HG03039 (cell line): ENCODE measurements at regions not wholly inside any gene's neighbourhood (a gene's known extent, or its start where the extent isn't known, plus 50 kb on each side); places are given as distances from the start of the nearest gene placed in this dataset.
"Not testable (repeated sequence)": the region's sequence is repeated elsewhere in the genome, so short reads cannot be mapped to it uniquely, and the experiment has no call there.

Experiments used
- ATAC-seq: cut with Tn5 transposase; IDR thresholded peaks from one replicate; pipeline ENCODE4 v1.9.1; 2021; ENCODE audit warnings: mild to moderate bottlenecking, moderate library complexity; ENCODE audit not compliant: unreplicated experiment

GRCh38 chr14:82766123-82766522 is 1232.5 kb upstream of the SEL1L start:
- ATAC-seq, result no peak

GRCh38 chr14:82766996-82767395 is 1233.3 kb upstream of the SEL1L start:
- no peak for ATAC-seq

DNA sequence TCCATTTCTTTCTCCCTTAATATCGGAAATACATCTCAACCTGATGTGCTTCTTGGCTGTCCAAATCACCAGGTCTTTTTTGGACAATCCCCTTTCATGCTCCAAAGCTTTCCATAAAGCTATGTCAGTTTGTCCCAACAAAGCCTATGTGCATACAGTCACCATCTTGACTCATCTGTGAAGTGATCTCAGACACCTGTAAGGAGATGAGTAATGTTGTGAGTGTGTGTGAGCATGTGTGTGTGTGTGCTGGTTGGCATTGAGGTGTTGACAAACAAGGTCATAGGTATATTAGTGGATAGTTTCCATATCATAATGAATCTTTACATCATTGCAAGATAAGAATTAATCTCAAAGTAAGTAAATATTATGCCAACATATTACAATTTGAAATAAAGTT is 1243.3 kb upstream of the SEL1L start:
- ATAC-seq, result no peak

DNA sequence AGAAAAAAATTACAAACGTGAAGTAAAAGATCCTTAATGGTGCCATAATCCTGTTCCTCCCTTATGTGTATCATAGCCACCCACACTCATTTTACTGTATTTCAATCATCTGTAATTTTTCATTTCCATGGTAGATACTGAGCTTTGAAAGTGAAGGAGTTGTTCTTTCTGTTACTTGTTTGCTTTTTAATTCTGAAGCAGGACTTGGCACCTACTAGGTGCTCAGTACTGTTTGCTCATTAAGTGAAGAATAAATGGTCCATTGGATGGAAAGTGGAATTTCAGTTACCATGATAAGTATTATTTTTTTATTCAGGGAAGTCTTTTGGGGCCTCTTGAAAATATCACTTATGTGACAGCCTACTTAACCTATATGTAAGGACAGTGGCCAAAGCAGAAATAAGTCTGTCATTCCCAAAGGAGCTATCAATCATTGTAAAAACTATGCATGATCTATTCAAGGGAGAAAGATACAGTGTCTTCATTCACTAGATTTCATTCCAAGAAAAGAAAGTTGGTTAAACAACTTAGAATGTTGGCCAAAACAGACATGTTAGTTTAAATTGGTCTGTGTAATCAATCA is 1244.4 kb upstream of the SEL1L start:
- ATAC-seq, result no peak

- ATAC-seq, result no peak
Observed at GRCh38 chr14:82778601-82779000, 1244.9 kb upstream of the SEL1L start.

GRCh38 chr14:82779301-82779700 is 1245.6 kb upstream of the SEL1L start:
- no peak for ATAC-seq

- ATAC-seq, result no peak
Observed at GRCh38 chr14:82785756-82786482, 1252.3 kb upstream of the SEL1L start.

DNA sequence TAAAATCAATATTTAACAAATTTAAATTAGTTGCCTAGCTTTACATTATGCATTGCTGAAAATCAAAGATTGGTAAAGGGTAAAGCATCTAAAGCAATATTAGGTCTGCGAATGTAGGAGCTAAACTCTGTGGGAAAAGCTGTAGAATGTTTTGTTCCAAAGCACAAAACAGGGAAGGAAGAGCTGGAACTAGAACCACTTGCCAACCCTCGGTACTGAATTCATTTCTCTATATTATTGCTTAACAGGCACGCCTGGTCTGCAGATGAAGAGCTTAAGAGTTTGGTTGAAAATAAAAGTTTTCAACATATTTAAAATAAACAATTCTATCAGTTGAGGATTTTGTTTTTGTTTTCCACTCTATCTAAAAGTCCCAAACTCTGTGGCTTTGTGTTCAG is 1252.8 kb upstream of the SEL1L start:
- no peak for ATAC-seq

GRCh38 chr14:82796086-82796485 is 1262.4 kb upstream of the SEL1L start:
- no peak for ATAC-seq

- ATAC-seq, result no peak
Observed at GRCh38 chr14:82798276-82798675, 1264.6 kb upstream of the SEL1L start.

- ATAC-seq, result no peak
Observed at GRCh38 chr14:82805892-82806825, 1272.5 kb upstream of the SEL1L start.

- ATAC-seq, result no peak
Observed at GRCh38 chr14:82811246-82811645, 1277.6 kb upstream of the SEL1L start.

DNA sequence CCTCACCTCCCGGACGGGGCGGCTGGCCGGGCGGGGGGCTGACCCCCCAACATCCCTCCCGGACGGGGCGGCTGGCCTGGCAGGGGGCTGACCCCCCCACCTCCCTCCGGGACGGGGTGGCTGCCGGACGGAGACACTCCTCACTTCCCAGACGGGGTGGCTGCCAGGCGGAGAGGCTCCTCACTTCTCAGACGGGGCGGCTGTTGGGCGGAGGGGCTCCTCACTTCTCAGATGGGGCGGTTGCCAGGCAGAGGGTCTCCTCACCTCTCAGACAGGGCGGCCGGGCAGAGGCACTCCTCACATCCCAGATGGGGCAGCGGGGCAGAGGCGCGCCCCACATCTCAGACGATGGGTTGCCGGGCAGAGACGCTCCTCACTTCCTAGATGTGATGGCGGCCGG is 1280.7 kb upstream of the SEL1L start:
- ATAC-seq, result not testable (repeated sequence)

DNA sequence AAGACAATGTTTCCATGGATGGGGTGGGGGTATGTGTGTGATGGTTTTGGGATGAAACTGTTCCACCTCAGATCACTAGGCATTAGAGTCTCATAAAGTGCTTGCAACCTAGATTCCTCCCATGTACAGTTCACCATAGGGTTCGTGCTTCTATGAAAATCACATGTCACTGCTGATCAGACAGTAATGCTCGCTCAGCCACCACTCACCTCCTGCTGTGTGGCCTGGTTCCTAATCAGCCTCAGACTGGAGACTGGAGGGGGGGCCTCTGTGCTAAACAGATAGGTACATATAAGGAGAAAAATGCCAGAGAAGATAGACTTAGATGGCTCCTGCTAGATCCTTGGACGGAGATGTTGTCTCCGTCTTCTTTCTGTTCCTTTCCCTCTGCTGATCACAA is 1296.9 kb upstream of the SEL1L start:
- no peak for ATAC-seq

GRCh38 chr14:82836256-82836950 is 1302.8 kb upstream of the SEL1L start:
- ATAC-seq, result no peak

DNA sequence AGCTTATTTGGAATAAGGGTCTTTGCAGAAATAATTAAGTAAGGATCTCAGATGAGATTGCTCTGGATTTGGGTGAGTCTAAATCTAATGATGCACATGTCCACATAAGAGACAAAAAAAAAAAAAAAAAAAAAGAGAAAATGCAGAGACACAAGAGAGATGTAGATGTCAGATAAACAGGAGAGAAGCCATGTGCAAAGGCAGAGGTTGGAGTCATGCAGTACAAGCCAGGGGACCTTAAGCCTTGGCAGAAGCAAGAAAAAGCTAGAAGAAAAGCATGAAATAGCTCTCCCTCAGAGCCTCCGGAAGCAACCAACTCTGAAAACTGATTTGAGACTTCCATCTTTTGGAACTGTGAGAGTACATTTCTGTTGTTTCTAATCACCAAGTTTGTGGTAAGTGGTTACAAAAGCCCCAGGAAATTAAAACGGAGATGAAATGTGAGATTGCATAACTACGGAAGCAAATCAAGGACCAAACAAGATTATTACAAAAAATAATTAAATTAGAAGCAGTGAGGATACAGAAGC is 1304.0 kb upstream of the SEL1L start:
- no peak for ATAC-seq

- no peak for ATAC-seq
Observed at GRCh38 chr14:82850576-82850975, 1316.9 kb upstream of the SEL1L start.

GRCh38 chr14:82854131-82854530 is 1320.5 kb upstream of the SEL1L start:
- ATAC-seq, result no peak

GRCh38 chr14:82854901-82855300 is 1321.2 kb upstream of the SEL1L start:
- no peak for ATAC-seq

- ATAC-seq, result no peak
Observed at GRCh38 chr14:82855912-82856391, 1322.3 kb upstream of the SEL1L start.

GRCh38 chr14:82861313-82861712 is 1327.7 kb upstream of the SEL1L start:
- ATAC-seq, result no peak
